Rectal smooth muscle tissue (tissue), 1 donor: ENCODE measurements at regions not wholly inside any gene's neighbourhood (a gene's known extent, or its start where the extent isn't known, plus 50 kb on each side); places are given as distances from the start of the nearest gene placed in this dataset.

Source experiments
- H3K27ac ChIP-seq: one replicate; pipeline ENCODE4 v1.7.0; 2013; ENCODE audit warnings: low read depth, low read length, inconsistent platforms
- H3K27me3 ChIP-seq: one replicate; pipeline ENCODE4 v1.7.0; 2013; ENCODE audit warnings: low read length; ENCODE audit not compliant: control insufficient read depth, insufficient read depth
- H3K36me3 ChIP-seq: one replicate; pipeline ENCODE4 v1.7.0; 2013; ENCODE audit warnings: low read length; ENCODE audit not compliant: control insufficient read depth, insufficient read depth
- H3K4me1 ChIP-seq: one replicate; pipeline ENCODE4 v1.7.0; 2013; ENCODE audit warnings: low read length; ENCODE audit not compliant: control insufficient read depth, insufficient read depth
- H3K4me3 ChIP-seq: one replicate; pipeline ENCODE4 v1.7.0; 2013; ENCODE audit warnings: low read length
- H3K9ac ChIP-seq: one replicate; pipeline ENCODE4 v1.7.0; 2013; ENCODE audit warnings: low read length

DNA sequence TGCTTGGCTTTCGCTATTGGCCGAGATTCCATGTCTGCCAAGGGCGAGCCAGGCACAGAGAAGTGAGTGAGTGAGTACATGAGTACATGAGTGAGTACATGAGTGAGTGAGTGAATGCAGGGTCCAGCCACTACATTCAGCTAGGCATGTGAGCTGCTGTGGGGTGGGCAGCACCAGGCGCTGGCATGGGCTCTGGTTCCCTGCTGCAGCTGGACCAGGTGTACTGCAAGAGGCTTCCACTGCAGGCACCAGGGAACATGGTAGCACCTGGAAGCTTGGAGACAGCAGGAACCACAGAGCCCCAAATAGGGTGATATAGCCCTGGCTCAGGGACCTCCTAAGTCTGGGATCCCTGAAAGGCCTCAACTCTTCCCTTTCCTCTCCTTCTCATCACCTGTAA lies 330.2 kb downstream of the USP25 start:
- Histone ChIP-seq H3K4me3 (no peak overlapping the region), H3K4me1 (no peaks in the 10 kb centered on the region), H3K27me3 (no peaks in the 10 kb centered on the region), H3K9ac (no peak overlapping the region), H3K36me3 (no peaks in the 10 kb centered on the region), H3K27ac (no peak overlapping the region)

GRCh38 chr21:16061194-16061593 lies 331.4 kb downstream of the USP25 start:
- Histone ChIP-seq H3K36me3 (no peaks in the 10 kb centered on the region), H3K27ac (no peak overlapping the region), H3K4me3 (no peak overlapping the region), H3K4me1 (no peaks in the 10 kb centered on the region), H3K27me3 (no peaks in the 10 kb centered on the region), H3K9ac (no peak overlapping the region)

DNA sequence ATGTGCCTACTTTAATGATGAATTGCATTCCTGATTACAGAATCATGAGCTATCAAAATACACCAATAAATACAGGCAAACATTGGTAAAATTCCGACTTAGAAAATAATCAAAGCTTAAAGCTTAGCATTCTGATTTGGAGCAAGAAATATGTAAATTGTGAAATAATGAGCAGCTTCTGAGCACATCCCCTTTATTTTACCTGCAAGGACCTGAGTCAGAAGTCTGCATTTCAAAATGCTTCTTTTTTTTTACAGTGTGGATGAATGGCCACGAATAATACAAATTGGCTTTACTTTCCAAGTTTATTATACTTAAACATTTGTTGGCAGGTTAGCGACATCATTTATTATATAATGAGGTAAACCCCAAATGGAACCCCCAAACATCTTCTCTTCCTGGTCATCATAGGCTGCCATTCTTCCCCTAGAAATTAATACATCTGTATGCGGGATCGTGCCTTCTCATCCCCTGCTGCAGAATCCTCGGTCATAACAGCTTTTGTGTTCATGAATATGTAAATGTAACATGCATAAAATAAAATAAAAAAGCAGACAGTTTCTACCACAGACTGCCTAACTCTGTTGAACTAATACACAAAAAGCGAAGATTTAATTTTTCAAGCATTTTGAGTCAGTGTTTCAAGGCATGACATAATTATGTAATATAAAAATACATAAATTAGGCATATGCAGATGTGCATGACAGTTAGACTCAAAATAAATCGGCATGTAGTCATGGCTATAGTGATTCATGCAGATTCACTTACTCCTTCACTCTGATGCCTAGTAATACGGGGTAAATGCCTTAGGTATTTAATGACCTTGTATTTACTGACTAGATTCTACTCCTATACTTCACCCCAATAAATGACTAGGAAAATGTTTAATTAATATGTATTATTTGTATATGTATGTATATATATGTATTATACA lies 339.7 kb downstream of the USP25 start:
- Histone ChIP-seq H3K27ac (no peak overlapping the region), H3K4me3 (no peak overlapping the region), H3K9ac (no peak overlapping the region)

DNA sequence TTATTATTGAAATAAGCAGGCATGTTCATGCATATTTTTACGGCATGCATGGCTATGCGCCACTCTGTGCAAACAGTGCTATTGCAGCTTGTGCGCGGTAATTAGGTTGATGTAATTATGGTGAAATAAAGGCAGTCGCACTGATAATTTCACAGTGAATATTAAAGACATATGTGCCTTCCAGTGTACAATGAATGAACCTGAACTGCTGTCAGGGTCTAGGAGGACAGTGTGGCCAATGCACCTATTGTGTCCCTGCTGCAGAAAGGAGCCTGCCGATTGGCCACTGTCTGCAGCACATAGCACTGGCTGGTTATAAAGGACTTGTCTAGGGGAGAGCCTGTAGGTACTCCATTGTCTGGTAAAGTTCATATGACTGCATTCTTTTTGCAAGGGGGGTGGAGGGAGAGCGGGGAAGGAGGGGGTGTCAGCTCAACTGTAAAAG lies 340.4 kb downstream of the USP25 start:
- no peaks in the 10 kb centered on the region for H3K36me3 ChIP-seq
- H3K9ac ChIP-seq, result no peak overlapping the region
- no peaks in the 10 kb centered on the region for H3K27me3 ChIP-seq
- peak overlapping the region; percentile 54 for H3K4me3 ChIP-seq
- peaks cover 3% of the 10 kb centered on the region for H3K4me1 ChIP-seq
- H3K27ac ChIP-seq, result no peak overlapping the region

More for the DNA sequence above, 339.7 kb downstream of the USP25 start:
- H3K4me1 ChIP-seq, result peaks cover 3% of the 10 kb centered on the region
- H3K27me3 ChIP-seq, result no peaks in the 10 kb centered on the region
- H3K36me3 ChIP-seq, result no peaks in the 10 kb centered on the region

GRCh38 chr21:16071092-16071491 lies 341.3 kb downstream of the USP25 start:
- Histone ChIP-seq H3K4me3 (peak overlapping the region; percentile 54), H3K36me3 (no peaks in the 10 kb centered on the region), H3K4me1 (peaks cover 3% of the 10 kb centered on the region), H3K27me3 (no peaks in the 10 kb centered on the region), H3K9ac (no peak overlapping the region), H3K27ac (no peak overlapping the region)

- Histone ChIP-seq H3K27ac (no peak overlapping the region), H3K27me3 (no peaks in the 10 kb centered on the region), H3K4me1 (peaks cover 3% of the 10 kb centered on the region), H3K36me3 (no peaks in the 10 kb centered on the region), H3K9ac (no peak overlapping the region), H3K4me3 (no peak overlapping the region)
Observed at GRCh38 chr21:16071761-16072160, 342.0 kb downstream of the USP25 start.

GRCh38 chr21:16072221-16072620 lies 342.4 kb downstream of the USP25 start:
- Histone ChIP-seq H3K27me3 (no peaks in the 10 kb centered on the region), H3K36me3 (no peaks in the 10 kb centered on the region), H3K27ac (no peak overlapping the region), H3K4me3 (no peak overlapping the region), H3K9ac (no peak overlapping the region), H3K4me1 (peaks cover 3% of the 10 kb centered on the region)

GRCh38 chr21:16072737-16073136 lies 343.0 kb downstream of the USP25 start:
- Histone ChIP-seq H3K27me3 (no peaks in the 10 kb centered on the region), H3K36me3 (no peaks in the 10 kb centered on the region), H3K9ac (no peak overlapping the region), H3K27ac (no peak overlapping the region), H3K4me3 (no peak overlapping the region), H3K4me1 (peaks cover 3% of the 10 kb centered on the region)

- H3K27ac ChIP-seq, result no peak overlapping the region
- H3K9ac ChIP-seq, result no peak overlapping the region
- no peak overlapping the region for H3K4me3 ChIP-seq
- H3K36me3 ChIP-seq, result no peaks in the 10 kb centered on the region
- peaks cover 3% of the 10 kb centered on the region for H3K4me1 ChIP-seq
- no peaks in the 10 kb centered on the region for H3K27me3 ChIP-seq
Observed at GRCh38 chr21:16073586-16073985, 343.8 kb downstream of the USP25 start.

- H3K27ac ChIP-seq, result no peak overlapping the region
- peaks cover 3% of the 10 kb centered on the region for H3K4me1 ChIP-seq
- no peaks in the 10 kb centered on the region for H3K36me3 ChIP-seq
- H3K4me3 ChIP-seq, result no peak overlapping the region
- H3K27me3 ChIP-seq, result no peaks in the 10 kb centered on the region
- no peak overlapping the region for H3K9ac ChIP-seq
Observed at GRCh38 chr21:16074950-16075489, 345.2 kb downstream of the USP25 start.

DNA sequence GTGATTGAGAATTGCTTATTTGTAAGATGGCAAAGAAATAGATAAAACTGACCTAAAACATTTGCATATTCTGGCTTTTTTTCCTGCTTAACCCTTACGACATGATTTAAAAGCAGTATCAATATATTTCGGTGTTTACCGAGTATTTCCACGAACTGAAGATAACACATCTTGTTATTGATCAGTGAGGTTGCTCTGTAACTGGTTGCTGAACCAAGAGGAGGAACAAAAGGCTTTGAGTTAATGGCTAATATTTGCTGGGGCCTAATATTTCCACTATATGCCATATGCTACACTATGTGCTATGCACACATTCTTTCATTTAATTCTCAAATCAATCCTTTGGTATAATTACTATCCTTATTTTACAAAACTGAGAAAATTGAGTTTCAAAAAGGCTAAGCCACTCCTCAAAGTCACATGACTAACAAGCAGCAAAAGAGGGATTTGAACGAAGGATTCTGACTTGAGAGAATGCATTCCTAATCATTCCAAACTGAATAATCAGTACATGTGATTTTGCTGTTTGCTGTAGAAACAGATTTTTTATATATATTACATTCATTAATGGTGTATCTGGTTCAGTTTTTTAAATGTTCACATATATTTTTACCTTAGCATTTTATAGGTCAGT lies 346.0 kb downstream of the USP25 start:
- H3K27me3 ChIP-seq, result no peaks in the 10 kb centered on the region
- peaks cover 1% of the 10 kb centered on the region for H3K4me1 ChIP-seq
- no peak overlapping the region for H3K4me3 ChIP-seq
- no peak overlapping the region for H3K27ac ChIP-seq
- no peaks in the 10 kb centered on the region for H3K36me3 ChIP-seq
- H3K9ac ChIP-seq, result no peak overlapping the region

GRCh38 chr21:16076465-16076864 lies 346.7 kb downstream of the USP25 start:
- Histone ChIP-seq H3K4me3 (no peak overlapping the region), H3K9ac (no peak overlapping the region), H3K27me3 (no peaks in the 10 kb centered on the region), H3K36me3 (no peaks in the 10 kb centered on the region), H3K4me1 (no peaks in the 10 kb centered on the region), H3K27ac (no peak overlapping the region)
